OCI-LY7 (cell line): ENCODE measurements at regions not wholly inside any gene's neighbourhood (a gene's known extent, or its start where the extent isn't known, plus 50 kb on each side); places are given as distances from the start of the nearest gene placed in this dataset.

ENCODE experiments used
- BruUV-seq: library from RNA; stranded (reverse); fragments of 400-500 nt; replicated peaks from 2 replicates; lab custom pipeline; 2021; lab: Mats Ljungman, UMichigan
- CTCF ChIA-PET: fragments of 300-600 bp; sonication (Branson Sonifier 250); formaldehyde crosslinking; loops from one replicate; lab custom pipeline; 2022; ENCODE audit warnings: antibody characterized with exemption; ENCODE audit not compliant: unreplicated experiment; lab: Charles Lee
- POLR2A ChIA-PET: fragments of 300-600 bp; sonication (Branson Sonifier 250); formaldehyde crosslinking; loops from one replicate; lab custom pipeline; 2022; ENCODE audit warnings: antibody characterized with exemption; lab: Charles Lee
- DNase-seq: peaks from one replicate; pipeline ENCODE4 v3.0.0-alpha.2; 2015; ENCODE audit warnings: low spot score
- H2AFZ ChIP-seq: fragments of 200-600 bp; sonication (generic), shearing (Covaris generic); 2 replicates; pipeline ENCODE4 v1.6.1; 2014; ENCODE audit warnings: mild to moderate bottlenecking, antibody characterized with exemption, low read length, moderate library complexity
- H3K27ac ChIP-seq: fragments of 200-600 bp; sonication (generic); 2 replicates; pipeline ENCODE4 v1.5.1; 2014; ENCODE audit warnings: mixed run types, low read depth, mild to moderate bottlenecking, moderate library complexity, low read length, inconsistent platforms; ENCODE audit not compliant: poor library complexity, severe bottlenecking
- H3K36me3 ChIP-seq: fragments of 200-600 bp; sonication (generic); 2 replicates; pipeline ENCODE4 v1.6.1; 2014; ENCODE audit warnings: mild to moderate bottlenecking, antibody characterized with exemption, low read length, moderate library complexity, mixed read lengths; ENCODE audit not compliant: insufficient read depth
- H3K4me1 ChIP-seq: fragments of 200-600 bp; sonication (generic); 2 replicates; pipeline ENCODE4 v1.5.1; 2014; ENCODE audit warnings: mild to moderate bottlenecking, low read length; ENCODE audit not compliant: insufficient read depth, poor library complexity, severe bottlenecking
- H3K4me2 ChIP-seq: fragments of 200-600 bp; sonication (generic); 2 replicates; pipeline ENCODE4 v1.6.1; 2014; ENCODE audit warnings: mild to moderate bottlenecking, low read length
- H3K4me3 ChIP-seq: fragments of 200-600 bp; sonication (generic); 2 replicates; pipeline ENCODE4 v1.5.1; 2014; ENCODE audit warnings: mild to moderate bottlenecking, low read depth, low read length; ENCODE audit not compliant: poor library complexity, severe bottlenecking
- H3K79me2 ChIP-seq: fragments of 200-600 bp; sonication (generic); 2 replicates; pipeline ENCODE4 v1.6.1; 2016; ENCODE audit warnings: low read depth, mild to moderate bottlenecking, low read length, moderate library complexity, mixed read lengths; ENCODE audit not compliant: insufficient read depth
- H3K9me2 ChIP-seq: fragments of 200-600 bp; sonication (generic); 2 replicates; pipeline ENCODE4 v1.6.1; 2016; ENCODE audit warnings: mild to moderate bottlenecking, low read length, mixed read lengths; ENCODE audit not compliant: insufficient read depth
- H3K9me3 ChIP-seq: fragments of 200-600 bp; sonication (generic); 2 replicates; pipeline ENCODE4 v1.6.1; 2014; ENCODE audit warnings: mild to moderate bottlenecking, mixed run types, low read length, mixed read lengths
- H4K20me1 ChIP-seq: fragments of 200-600 bp; sonication (generic); 2 replicates; pipeline ENCODE4 v1.6.1; 2014; ENCODE audit warnings: mild to moderate bottlenecking, antibody characterized with exemption, low read length, moderate library complexity, mixed read lengths; ENCODE audit not compliant: insufficient read depth
- CTCF ChIP-seq: fragments of 200-600 bp; sonication (generic); conservative IDR thresholded peaks from 2 replicates; pipeline ENCODE4 v1.5.1; 2014; ENCODE audit warnings: mild to moderate bottlenecking, antibody characterized with exemption, low read length, moderate library complexity, mixed read lengths
- EZH2phosphoT487 ChIP-seq: fragments of 200-600 bp; sonication (generic); IDR thresholded peaks from 2 replicates; pipeline ENCODE4 v1.6.1; 2018; ENCODE audit warnings: low read depth, borderline replicate concordance, mild to moderate bottlenecking, mixed run types, antibody characterized with exemption, low read length, moderate library complexity, mixed read lengths
- intact Hi-C: fragments of 100-400 bp; cut with micrococcal nuclease; formaldehyde crosslinking; loops from one replicate; pipeline ENCODE4 v1.10.0; 2022; ENCODE audit not compliant: unreplicated experiment

- POLR2A ChIA-PET = no interaction called here
- DNase-seq = no peak
- Histone ChIP-seq H4K20me1 (no peaks in the 10 kb centered on the region), H3K9me3 (peaks cover 8% of the 10 kb centered on the region), H3K4me1 (no peaks in the 10 kb centered on the region), H3K79me2 (no peaks in the 10 kb centered on the region), H3K4me3 (no peak overlapping the region), H3K4me2 (no peak overlapping the region), H3K27ac (no peak overlapping the region), H3K36me3 (no peaks in the 10 kb centered on the region), H2AFZ (no peak overlapping the region), H3K9me2 (no peaks in the 10 kb centered on the region)
- intact Hi-C loops = no loop called here
- TF ChIP-seq EZH2phosphoT487 = no peak
- no peak for TF ChIP-seq CTCF
- CTCF ChIA-PET = no interaction called here
- no TSS peak for BruUV-seq
Observed at GRCh38 chr14:97178781-97179180, 381.6 kb downstream of the VRK1 start.

GRCh38 chr14:97179573-97179972 is 382.4 kb downstream of the VRK1 start:
- Histone ChIP-seq H3K4me2 (no peak overlapping the region), H3K36me3 (no peaks in the 10 kb centered on the region), H3K9me2 (no peaks in the 10 kb centered on the region), H3K27ac (no peak overlapping the region), H2AFZ (no peak overlapping the region), H3K79me2 (no peaks in the 10 kb centered on the region), H3K4me1 (no peaks in the 10 kb centered on the region), H4K20me1 (no peaks in the 10 kb centered on the region), H3K9me3 (peaks cover 8% of the 10 kb centered on the region), H3K4me3 (no peak overlapping the region)
- CTCF ChIA-PET = no interaction called here
- BruUV-seq = no TSS peak
- no peak for TF ChIP-seq EZH2phosphoT487
- no peak for TF ChIP-seq CTCF
- POLR2A ChIA-PET = no interaction called here
- intact Hi-C loops = no loop called here
- DNase-seq = no peak

- ChIA-PET CTCF (no interaction called here), POLR2A (no interaction called here)
- H3K79me2 ChIP-seq = no peaks in the 10 kb centered on the region
- no peak overlapping the region for H3K4me3 ChIP-seq
- H3K9me2 ChIP-seq = no peaks in the 10 kb centered on the region
- H3K27ac ChIP-seq = no peak overlapping the region
- no peak for TF ChIP-seq CTCF
- TF ChIP-seq EZH2phosphoT487 = no peak
- no peak overlapping the region for H3K4me2 ChIP-seq
- H3K9me3 ChIP-seq = peaks cover 8% of the 10 kb centered on the region
- no peaks in the 10 kb centered on the region for H3K4me1 ChIP-seq
- BruUV-seq = no TSS peak
- no peaks in the 10 kb centered on the region for H3K36me3 ChIP-seq
- intact Hi-C loops = no loop called here
- H4K20me1 ChIP-seq = no peaks in the 10 kb centered on the region
- DNase-seq = no peak
- no peak overlapping the region for H2AFZ ChIP-seq
Observed at GRCh38 chr14:97180304-97181200, 383.4 kb downstream of the VRK1 start.
